Mucosa of rectum (tissue), 2 donors: ENCODE measurements at regions not wholly inside any gene's neighbourhood (a gene's known extent, or its start where the extent isn't known, plus 50 kb on each side); places are given as distances from the start of the nearest gene placed in this dataset.

Experiments used
- H3K27ac ChIP-seq, 2 donors: one replicate each; pipeline ENCODE4 v1.7.0; 2013; ENCODE audit warnings: inconsistent platforms in 2 of 2, low read depth in 2 of 2, low read length in 2 of 2
- H3K27me3 ChIP-seq, 2 donors: one replicate each; pipeline ENCODE4 v1.7.0; 2013; ENCODE audit warnings: low read length in 2 of 2; ENCODE audit not compliant: control insufficient read depth in 2 of 2, insufficient read depth in 2 of 2
- H3K36me3 ChIP-seq, 2 donors: one replicate each; pipeline ENCODE4 v1.7.0; 2013; ENCODE audit warnings: low read length in 2 of 2; ENCODE audit not compliant: control insufficient read depth in 2 of 2, insufficient read depth in 2 of 2
- H3K4me1 ChIP-seq, 2 donors: one replicate each; pipeline ENCODE4 v1.7.0; 2013; ENCODE audit warnings: low read length in 2 of 2, mild to moderate bottlenecking in 1 of 2; ENCODE audit not compliant: control insufficient read depth in 2 of 2, insufficient read depth in 2 of 2
- H3K4me3 ChIP-seq, 2 donors: one replicate each; pipeline ENCODE4 v1.7.0; 2013; ENCODE audit warnings: low read length in 2 of 2
- H3K9ac ChIP-seq, 2 donors: one replicate each; pipeline ENCODE4 v1.7.0; 2013; ENCODE audit warnings: low read length in 2 of 2, low read depth in 1 of 2, mild to moderate bottlenecking in 1 of 2
- H3K9me3 ChIP-seq, 2 donors: one replicate each; pipeline ENCODE4 v1.7.0; 2013; ENCODE audit warnings: low read length in 2 of 2; ENCODE audit not compliant: control insufficient read depth in 2 of 2
- donor health status: healthy.
- donor health status: Normal muscosa, but diverticular disease.

GRCh38 chr16:85553436-85554113 is 59.5 kb upstream of the GSE1 start:
- H3K36me3 ChIP-seq, result no peaks in the 10 kb centered on the region
- no peaks in the 10 kb centered on the region for H3K9me3 ChIP-seq
- peaks cover 31 to 32% of the 10 kb centered on the region in 2 donors for H3K4me1 ChIP-seq
- H3K27ac ChIP-seq, result peak overlapping the region; percentile 89 to 96
- H3K4me3 ChIP-seq, result peak overlapping the region; percentile 79 to 83
- no peaks in the 10 kb centered on the region for H3K27me3 ChIP-seq
- H3K9ac ChIP-seq, result peak overlapping the region; percentile 60 to 81

DNA sequence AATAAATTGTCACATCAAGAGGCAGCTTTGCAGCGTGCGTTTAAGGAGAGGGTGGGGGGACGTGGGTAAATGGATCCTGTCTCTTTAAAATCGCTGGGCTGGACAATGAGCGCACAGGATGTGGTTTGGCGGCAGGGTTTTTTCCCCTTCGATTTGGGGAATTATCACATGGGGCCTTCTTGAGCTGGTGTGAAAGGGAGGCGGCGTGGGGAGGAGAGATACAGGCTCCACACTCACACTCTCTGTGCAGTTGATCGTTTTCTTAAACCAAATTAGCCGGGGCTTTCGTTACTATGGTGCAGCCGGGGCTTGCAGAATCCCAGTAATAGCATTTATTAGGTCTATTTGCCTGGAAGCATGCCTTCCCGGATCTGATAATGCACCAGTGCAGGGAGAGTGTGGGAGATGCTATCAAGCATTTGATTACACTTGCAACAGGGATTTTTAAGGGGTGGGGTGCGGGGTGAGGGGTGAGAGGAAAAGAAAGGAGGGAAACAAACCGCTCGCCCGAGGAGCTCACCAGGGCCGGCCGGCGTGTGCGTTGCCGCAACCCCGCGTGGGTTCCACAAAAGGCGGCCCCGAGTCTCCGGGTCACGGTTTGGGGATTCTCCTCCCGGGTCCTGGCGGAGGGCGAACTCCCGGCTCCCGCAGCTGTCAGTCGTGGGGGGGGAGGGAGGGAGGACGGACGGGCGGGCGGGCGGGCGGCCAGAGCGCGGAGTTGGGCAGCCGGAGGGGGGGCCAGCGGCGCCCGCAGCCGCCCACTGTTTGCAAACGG is 58.8 kb upstream of the GSE1 start:
- Histone ChIP-seq H3K9me3 (no peaks in the 10 kb centered on the region), H3K9ac (peak overlapping the region; percentile 65 to 85), H3K4me3 (peak overlapping the region; percentile 83 to 85), H3K36me3 (no peaks in the 10 kb centered on the region), H3K27me3 (no peaks in the 10 kb centered on the region), H3K27ac (peak overlapping the region; percentile 89 to 96), H3K4me1 (peaks cover 38% of the 10 kb centered on the region in 2 donors)

GRCh38 chr16:85554889-85555718 is 58.0 kb upstream of the GSE1 start:
- Histone ChIP-seq H3K4me1 (peaks cover 45 to 46% of the 10 kb centered on the region in 2 donors), H3K9ac (peak overlapping the region; percentile 85), H3K27me3 (no peaks in the 10 kb centered on the region), H3K4me3 (peak overlapping the region; percentile 83 to 85), H3K36me3 (no peaks in the 10 kb centered on the region), H3K9me3 (no peaks in the 10 kb centered on the region), H3K27ac (peak overlapping the region; percentile 89 to 96)

DNA sequence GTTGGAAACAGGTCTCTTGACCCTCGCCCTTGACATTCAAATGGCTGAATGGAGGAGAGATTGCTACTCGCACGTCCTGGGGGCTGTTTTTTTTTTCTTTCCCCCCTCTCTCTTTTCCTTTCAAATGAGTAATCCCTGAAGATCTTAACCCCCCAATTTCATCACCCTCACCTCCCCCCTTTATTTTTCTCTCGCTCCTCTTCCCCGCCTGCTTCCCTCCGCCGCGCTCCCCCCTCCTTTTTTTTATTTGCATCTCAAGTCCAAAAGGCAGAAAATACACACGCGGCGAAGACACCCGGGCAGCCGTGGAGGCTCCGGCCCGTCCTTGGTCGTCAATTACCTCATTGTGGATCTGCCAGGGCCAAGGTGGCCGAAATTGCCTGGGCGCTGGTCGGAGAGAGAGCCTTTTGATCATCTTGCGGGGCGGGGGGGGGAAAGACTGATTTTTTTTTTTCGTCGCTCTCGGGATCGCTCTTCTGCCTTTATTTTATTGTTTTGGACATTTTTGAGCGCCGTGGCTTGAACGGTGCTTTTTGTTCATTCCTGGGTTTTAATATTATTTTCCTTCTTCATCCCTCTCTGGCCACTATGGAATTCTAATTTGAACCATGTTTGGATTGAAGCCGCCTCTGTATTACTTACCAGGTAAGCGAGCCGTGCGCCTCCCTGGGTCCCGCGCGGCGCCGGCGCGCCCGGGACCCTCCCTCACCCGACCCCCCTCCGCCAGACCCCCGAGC is 57.2 kb upstream of the GSE1 start:
- H3K9ac ChIP-seq, result peak overlapping the region; percentile 85
- peaks cover 49 to 51% of the 10 kb centered on the region in 2 donors for H3K4me1 ChIP-seq

GRCh38 chr16:85556456-85557082 is 56.6 kb upstream of the GSE1 start:
- Histone ChIP-seq H3K36me3 (no peaks in the 10 kb centered on the region), H3K9me3 (no peaks in the 10 kb centered on the region), H3K4me1 (peaks cover 47 to 50% of the 10 kb centered on the region in 2 donors), H3K27me3 (no peaks in the 10 kb centered on the region), H3K4me3 (peak overlapping the region; percentile 83 to 85), H3K9ac (peak overlapping the region; percentile 85), H3K27ac (peak overlapping the region; percentile 89 to 96)

More for the DNA sequence above, 57.2 kb upstream of the GSE1 start:
- peak overlapping the region; percentile 83 to 85 for H3K4me3 ChIP-seq
- H3K27me3 ChIP-seq, result no peaks in the 10 kb centered on the region
- H3K36me3 ChIP-seq, result no peaks in the 10 kb centered on the region
- peak overlapping the region; percentile 89 to 96 for H3K27ac ChIP-seq
- H3K9me3 ChIP-seq, result no peaks in the 10 kb centered on the region

DNA sequence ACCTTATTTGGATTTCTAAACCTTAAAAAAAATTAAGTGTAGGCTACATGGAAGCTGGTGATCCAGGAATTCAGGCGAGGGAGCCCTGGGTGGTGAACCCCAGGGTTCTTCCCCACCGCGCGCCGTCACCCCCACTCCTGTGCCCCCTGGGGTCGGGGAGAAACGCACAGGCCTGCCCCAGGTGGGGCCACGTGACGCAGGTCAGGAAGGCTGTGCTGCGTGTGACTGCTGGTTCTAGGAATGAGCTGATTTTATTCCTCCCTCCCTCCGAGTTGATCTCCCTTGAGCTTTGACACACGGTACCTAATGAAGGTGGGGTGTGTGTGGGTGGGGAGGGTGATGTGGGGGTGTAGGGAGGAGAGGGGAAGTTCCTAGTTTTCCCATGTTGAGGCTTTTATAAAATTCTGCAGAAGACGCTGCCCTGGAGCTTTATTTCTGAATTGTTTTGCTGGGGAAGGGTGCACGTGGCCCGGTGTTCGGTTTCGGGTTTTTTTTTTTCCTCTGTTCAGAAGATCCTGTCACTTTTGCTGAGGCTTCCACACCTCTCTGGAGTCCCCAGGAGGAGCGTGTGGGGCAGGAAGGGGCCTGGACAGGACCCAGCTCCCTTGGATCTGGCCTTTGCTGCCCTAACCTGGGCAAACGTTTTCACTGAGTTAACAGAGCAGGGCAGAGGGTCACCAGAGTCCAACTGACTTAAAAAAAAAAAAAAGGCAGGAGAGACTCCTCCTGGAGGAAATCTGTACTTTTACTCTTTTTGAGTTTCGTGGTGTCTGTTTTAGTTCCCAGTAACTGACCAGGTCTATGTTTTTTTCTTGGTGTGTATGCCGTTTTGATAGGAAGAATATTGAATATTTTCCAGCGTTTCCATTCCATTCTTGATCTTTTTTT is 55.8 kb upstream of the GSE1 start:
- no peaks in the 10 kb centered on the region for H3K36me3 ChIP-seq
- H3K4me1 ChIP-seq, result peaks cover 47 to 53% of the 10 kb centered on the region in 2 donors
- H3K27ac ChIP-seq, result peak overlapping the region; percentile 89 to 96
- peak overlapping the region; percentile 64 to 83 for H3K4me3 ChIP-seq
- peak overlapping the region; percentile 85 for H3K9ac ChIP-seq
- no peaks in the 10 kb centered on the region for H3K9me3 ChIP-seq
- no peaks in the 10 kb centered on the region for H3K27me3 ChIP-seq

DNA sequence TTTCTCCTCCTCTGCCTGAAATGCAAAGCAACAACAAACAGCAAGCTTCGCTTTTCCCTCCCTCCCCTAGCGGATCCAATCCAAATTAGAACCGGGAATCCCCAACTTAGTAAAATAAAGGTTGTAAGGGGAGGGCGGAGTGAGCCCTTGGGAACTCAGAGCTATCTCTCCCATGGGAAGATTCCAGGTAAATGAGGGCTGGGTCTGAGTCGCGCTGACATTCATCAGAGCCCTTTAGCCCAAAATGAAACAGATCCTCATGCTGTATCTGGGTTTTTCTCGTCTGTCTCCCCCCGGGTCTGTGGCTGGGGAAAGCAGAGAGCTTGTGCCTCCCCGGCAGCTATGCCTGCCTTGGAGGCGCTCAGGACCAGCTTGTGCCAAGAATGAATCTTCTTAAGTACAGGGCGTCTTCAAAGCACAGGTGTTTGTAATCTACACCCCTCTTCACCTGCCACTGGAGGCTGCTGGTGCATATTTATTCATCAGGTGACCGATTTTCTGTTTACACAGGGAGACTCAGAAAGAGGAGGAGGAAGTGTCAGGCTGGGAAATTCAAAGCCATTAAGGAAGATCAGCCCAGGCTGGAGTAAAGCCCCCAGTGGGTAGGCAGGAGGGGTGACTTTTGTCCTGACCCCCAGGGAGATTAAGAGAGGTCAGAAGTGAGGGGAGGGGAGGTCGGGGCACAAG is 55.0 kb upstream of the GSE1 start:
- Histone ChIP-seq H3K9ac (peak overlapping the region; percentile 85), H3K9me3 (no peaks in the 10 kb centered on the region), H3K27ac (peak overlapping the region; percentile 89 to 96), H3K36me3 (no peaks in the 10 kb centered on the region), H3K4me1 (peaks cover 51 to 57% of the 10 kb centered on the region in 2 donors), H3K27me3 (no peaks in the 10 kb centered on the region), H3K4me3 (peak overlapping the region; percentile 64 to 83)

GRCh38 chr16:85560932-85561247 is 52.2 kb upstream of the GSE1 start:
- Histone ChIP-seq H3K27ac (no peak overlapping the region), H3K4me1 (peaks cover 62 to 68% of the 10 kb centered on the region in 2 donors), H3K27me3 (no peaks in the 10 kb centered on the region)

More at GRCh38 chr16:85560932-85561247, 52.2 kb upstream of the GSE1 start:
- Histone ChIP-seq H3K4me3 (no peak overlapping the region), H3K36me3 (no peaks in the 10 kb centered on the region), H3K9ac (no peak overlapping the region), H3K9me3 (no peaks in the 10 kb centered on the region)
